ENCODE measurements at regions not wholly inside any gene's neighbourhood (a gene's known extent, or its start where the extent isn't known, plus 50 kb on each side); places are given as distances from the start of the nearest gene placed in this dataset.

GRCh38 chr11:21704539-21704938 is 488.3 kb upstream of the ANO5 start:
- CTCF ChIA-PET (ENCODE audit: unreplicated experiment): no interaction called here
- Histone ChIP-seq H2AFZ (ENCODE audit: low read length) (no peak overlapping the region), H3K4me2 (ENCODE audit: low read length) (no peak overlapping the region), H3K79me2 (ENCODE audit: insufficient read depth, low read depth, low read length) (no peaks in the 10 kb centered on the region), H3K9me2 (ENCODE audit: insufficient read depth, low read length) (no peaks in the 10 kb centered on the region), H3K4me1 (ENCODE audit: insufficient read depth, low read length, poor library complexity, severe bottlenecking) (no peaks in the 10 kb centered on the region), H3K27ac (ENCODE audit: low read depth, low read length, poor library complexity, severe bottlenecking) (no peak overlapping the region), H3K9me3 (ENCODE audit: low read length) (no peaks in the 10 kb centered on the region), H3K36me3 (ENCODE audit: insufficient read depth, low read length) (no peaks in the 10 kb centered on the region), H4K20me1 (ENCODE audit: insufficient read depth, low read length) (no peaks in the 10 kb centered on the region), H3K4me3 (ENCODE audit: low read depth, low read length, poor library complexity, severe bottlenecking) (no peak overlapping the region)
- intact Hi-C loops (cut with micrococcal nuclease; ENCODE audit: unreplicated experiment): no loop called here
- POLR2A ChIA-PET: no interaction called here
- BruUV-seq (replicated peaks): no TSS peak
- DNase-seq (ENCODE audit: low spot score): no peak
- TF ChIP-seq EZH2phosphoT487 (IDR thresholded peaks at IDR 0.05; ENCODE audit: borderline replicate concordance, low read depth, low read length) (no peak), CTCF (conservative IDR thresholded peaks at IDR 0.05; ENCODE audit: low read length) (no peak)

- H2AFZ ChIP-seq (ENCODE audit: low read length): no peak overlapping the region
- no TSS peak for BruUV-seq (replicated peaks)
- CTCF ChIA-PET (ENCODE audit: unreplicated experiment): no interaction called here
- POLR2A ChIA-PET: interaction anchor here (0.6 kb wide), 1 partner anchor 254 kb away, joined by 3 read pairs; no protein-coding TSS in a partner anchor
- H3K79me2 ChIP-seq (ENCODE audit: insufficient read depth, low read depth, low read length): no peaks in the 10 kb centered on the region
- TF ChIP-seq EZH2phosphoT487 (IDR thresholded peaks at IDR 0.05; ENCODE audit: borderline replicate concordance, low read depth, low read length) (no peak), CTCF (conservative IDR thresholded peaks at IDR 0.05; ENCODE audit: low read length) (no peak)
- H4K20me1 ChIP-seq (ENCODE audit: insufficient read depth, low read length): no peaks in the 10 kb centered on the region
- no peak overlapping the region for H3K4me3 ChIP-seq (ENCODE audit: low read depth, low read length, poor library complexity, severe bottlenecking)
- H3K27ac ChIP-seq (ENCODE audit: low read depth, low read length, poor library complexity, severe bottlenecking): no peak overlapping the region
- no peaks in the 10 kb centered on the region for H3K9me2 ChIP-seq (ENCODE audit: insufficient read depth, low read length)
- no peak for DNase-seq (ENCODE audit: low spot score)
- H3K36me3 ChIP-seq (ENCODE audit: insufficient read depth, low read length): no peaks in the 10 kb centered on the region
- H3K9me3 ChIP-seq (ENCODE audit: low read length): no peaks in the 10 kb centered on the region
- H3K4me2 ChIP-seq (ENCODE audit: low read length): no peak overlapping the region
- intact Hi-C loops (cut with micrococcal nuclease; ENCODE audit: unreplicated experiment): no loop called here
- no peaks in the 10 kb centered on the region for H3K4me1 ChIP-seq (ENCODE audit: insufficient read depth, low read length, poor library complexity, severe bottlenecking)
Observed at GRCh38 chr11:21707116-21707739, 485.7 kb upstream of the ANO5 start.

GRCh38 chr11:21710809-21711208 is 482.1 kb upstream of the ANO5 start:
- Histone ChIP-seq H3K79me2 (ENCODE audit: insufficient read depth, low read depth, low read length) (no peaks in the 10 kb centered on the region), H3K27ac (ENCODE audit: low read depth, low read length, poor library complexity, severe bottlenecking) (no peak overlapping the region), H3K4me2 (ENCODE audit: low read length) (no peak overlapping the region), H3K9me3 (ENCODE audit: low read length) (no peaks in the 10 kb centered on the region), H3K4me1 (ENCODE audit: insufficient read depth, low read length, poor library complexity, severe bottlenecking) (no peaks in the 10 kb centered on the region), H4K20me1 (ENCODE audit: insufficient read depth, low read length) (no peaks in the 10 kb centered on the region), H3K9me2 (ENCODE audit: insufficient read depth, low read length) (no peaks in the 10 kb centered on the region), H3K36me3 (ENCODE audit: insufficient read depth, low read length) (no peaks in the 10 kb centered on the region), H2AFZ (ENCODE audit: low read length) (no peak overlapping the region), H3K4me3 (ENCODE audit: low read depth, low read length, poor library complexity, severe bottlenecking) (no peak overlapping the region)
- BruUV-seq (replicated peaks): no TSS peak
- ChIA-PET CTCF (ENCODE audit: unreplicated experiment) (no interaction called here), POLR2A (no interaction called here)
- TF ChIP-seq CTCF (conservative IDR thresholded peaks at IDR 0.05; ENCODE audit: low read length) (no peak), EZH2phosphoT487 (IDR thresholded peaks at IDR 0.05; ENCODE audit: borderline replicate concordance, low read depth, low read length) (no peak)
- intact Hi-C loops (cut with micrococcal nuclease; ENCODE audit: unreplicated experiment): no loop called here
- DNase-seq (ENCODE audit: low spot score): no peak
